ENCODE measurements at regions not wholly inside any gene's neighbourhood (a gene's known extent, or its start where the extent isn't known, plus 50 kb on each side); places are given as distances from the start of the nearest gene placed in this dataset.

- DNase-seq, result no peak
These were observed 229.0 kb downstream of the PPARGC1A start for GRCh38 chr4:23660865-23661264.

GRCh38 chr4:23654791-23655190 lies 235.1 kb downstream of the PPARGC1A start:
- DNase-seq, result no peak

GRCh38 chr4:23648854-23649596 lies 240.8 kb downstream of the PPARGC1A start:
- no peak for DNase-seq

- DNase-seq, result no peak
These were observed 254.4 kb downstream of the PPARGC1A start for GRCh38 chr4:23635468-23635867.

- DNase-seq, result no peak
These were observed 258.4 kb downstream of the PPARGC1A start for GRCh38 chr4:23631255-23631950.

- DNase-seq, result no peak
These were observed 259.7 kb downstream of the PPARGC1A start for GRCh38 chr4:23630110-23630509.

GRCh38 chr4:23629421-23629820 lies 260.4 kb downstream of the PPARGC1A start:
- DNase-seq, result no peak

- DNase-seq, result peak; percentile 7
These were observed 275.5 kb downstream of the PPARGC1A start for GRCh38 chr4:23614284-23614892.

GRCh38 chr4:23613782-23614181 lies 276.1 kb downstream of the PPARGC1A start:
- DNase-seq, result no peak

GRCh38 chr4:23602720-23603119 lies 287.1 kb downstream of the PPARGC1A start:
- DNase-seq, result no peak

GRCh38 chr4:23594125-23594524 lies 295.7 kb downstream of the PPARGC1A start:
- DNase-seq, result no peak

GRCh38 chr4:23590431-23590830 lies 299.4 kb downstream of the PPARGC1A start:
- DNase-seq, result no peak

- no peak for DNase-seq
These were observed 305.8 kb downstream of the PPARGC1A start for GRCh38 chr4:23584024-23584423.

- DNase-seq, result no peak
These were observed 307.2 kb downstream of the PPARGC1A start for GRCh38 chr4:23582671-23583070.

GRCh38 chr4:23579166-23579565 lies 310.7 kb downstream of the PPARGC1A start:
- DNase-seq, result no peak

- no peak for DNase-seq
These were observed 312.4 kb downstream of the PPARGC1A start for GRCh38 chr4:23577398-23577797.

- DNase-seq, result no peak
These were observed 317.5 kb downstream of the PPARGC1A start for GRCh38 chr4:23572382-23572781.

GRCh38 chr4:23567338-23567737 lies 322.5 kb downstream of the PPARGC1A start:
- no peak for DNase-seq

GRCh38 chr4:23560748-23561147 lies 329.1 kb downstream of the PPARGC1A start:
- DNase-seq, result no peak

GRCh38 chr4:23558101-23558500 lies 331.7 kb downstream of the PPARGC1A start:
- DNase-seq, result no peak

GRCh38 chr4:23547601-23548000 lies 342.2 kb downstream of the PPARGC1A start:
- no peak for DNase-seq

GRCh38 chr4:23547096-23547495 lies 342.8 kb downstream of the PPARGC1A start:
- DNase-seq, result no peak

- DNase-seq, result no peak
These were observed 349.8 kb downstream of the PPARGC1A start for GRCh38 chr4:23539969-23540569.

GRCh38 chr4:23533859-23534258 lies 356.0 kb downstream of the PPARGC1A start:
- DNase-seq, result no peak
